ENCODE measurements at regions not wholly inside any gene's neighbourhood (a gene's known extent, or its start where the extent isn't known, plus 50 kb on each side); places are given as distances from the start of the nearest gene placed in this dataset.
A peak's percentile ranks its signal among the peaks of the same experiment; 100 is the strongest.

GRCh38 chr5:58087905-58088304, 372.0 kb downstream of the PLK2 start:
- Histone ChIP-seq H3K36me3 (no peaks in the 10 kb centered on the region), H3K27me3 (no peaks in the 10 kb centered on the region), H3K27ac (no peak overlapping the region), H3K9me3 (no peaks in the 10 kb centered on the region), H3K4me1 (peaks cover 0 to 12% (median 0%) of the 10 kb centered on the region in 9 donors), H3K4me3 (no peak overlapping the region)
- TF ChIP-seq, protein P1, sequence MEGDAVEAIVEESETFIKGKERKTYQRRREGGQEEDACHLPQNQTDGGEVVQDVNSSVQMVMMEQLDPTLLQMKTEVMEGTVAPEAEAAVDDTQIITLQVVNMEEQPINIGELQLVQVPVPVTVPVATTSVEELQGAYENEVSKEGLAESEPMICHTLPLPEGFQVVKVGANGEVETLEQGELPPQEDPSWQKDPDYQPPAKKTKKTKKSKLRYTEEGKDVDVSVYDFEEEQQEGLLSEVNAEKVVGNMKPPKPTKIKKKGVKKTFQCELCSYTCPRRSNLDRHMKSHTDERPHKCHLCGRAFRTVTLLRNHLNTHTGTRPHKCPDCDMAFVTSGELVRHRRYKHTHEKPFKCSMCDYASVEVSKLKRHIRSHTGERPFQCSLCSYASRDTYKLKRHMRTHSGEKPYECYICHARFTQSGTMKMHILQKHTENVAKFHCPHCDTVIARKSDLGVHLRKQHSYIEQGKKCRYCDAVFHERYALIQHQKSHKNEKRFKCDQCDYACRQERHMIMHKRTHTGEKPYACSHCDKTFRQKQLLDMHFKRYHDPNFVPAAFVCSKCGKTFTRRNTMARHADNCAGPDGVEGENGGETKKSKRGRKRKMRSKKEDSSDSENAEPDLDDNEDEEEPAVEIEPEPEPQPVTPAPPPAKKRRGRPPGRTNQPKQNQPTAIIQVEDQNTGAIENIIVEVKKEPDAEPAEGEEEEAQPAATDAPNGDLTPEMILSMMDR (IDR thresholded peaks at IDR 0.05), result no peak
- intact Hi-C loops (cut with DNase I), result no loop called here
- DNase-seq, result no peak
- 85 to 89% methylated on average over 2 of the region's 2 CpGs for WGBS, 2 donors
- no peak for ATAC-seq

DNA sequence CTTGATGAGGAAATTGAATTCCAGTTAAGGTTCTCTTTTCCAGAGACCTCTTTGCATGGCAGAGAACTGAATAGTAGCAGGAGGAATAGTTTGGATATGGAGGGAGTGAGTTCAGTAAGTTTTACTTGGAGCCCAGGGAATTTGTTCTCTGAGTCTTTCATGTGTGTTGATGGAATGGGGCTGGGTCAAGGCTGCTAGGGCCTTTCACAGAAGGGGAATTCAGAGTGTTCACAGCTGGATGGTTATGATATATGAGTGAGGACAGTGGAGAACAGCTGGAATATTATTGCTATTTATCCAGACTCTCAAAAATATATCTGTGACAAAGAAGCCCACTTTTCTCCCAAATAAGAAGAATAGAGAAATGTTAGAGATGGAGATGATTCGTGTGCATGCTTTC, 372.8 kb downstream of the PLK2 start:
- DNase-seq, result no peak

DNA sequence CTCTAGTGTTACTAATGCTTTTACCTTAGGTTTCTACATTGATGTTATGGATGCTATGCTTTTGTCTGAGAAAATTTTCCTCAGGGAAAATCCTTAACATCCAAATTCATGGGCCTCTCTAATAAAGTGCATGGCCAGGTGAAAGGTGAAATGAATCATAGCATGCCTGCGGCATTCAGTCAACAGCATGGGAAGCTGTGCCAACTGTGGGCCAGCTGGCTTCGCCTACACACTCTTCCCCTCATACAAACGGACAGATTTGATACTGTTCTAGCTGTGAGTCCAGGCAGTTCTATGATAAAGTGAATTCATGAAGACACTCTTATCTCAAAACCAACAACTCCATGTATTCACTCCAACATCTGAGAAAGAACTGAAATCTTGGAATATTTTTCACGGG, 374.1 kb downstream of the PLK2 start:
- no peak overlapping the region for H3K4me3 ChIP-seq
- H3K4me1 ChIP-seq, result peaks cover 0 to 30% (median 0%) of the 10 kb centered on the region in 9 donors
- H3K36me3 ChIP-seq, result no peaks in the 10 kb centered on the region
- H3K9me3 ChIP-seq, result no peaks in the 10 kb centered on the region
- no peaks in the 10 kb centered on the region for H3K27me3 ChIP-seq
- H3K27ac ChIP-seq, result no peak overlapping the region
- intact Hi-C loops (cut with DNase I), result no loop called here
- 79 to 82% methylated on average over 4 of the region's 4 CpGs for WGBS, 2 donors
- no peak for DNase-seq
- TF ChIP-seq, protein P1 (IDR thresholded peaks at IDR 0.05), result no peak
- ATAC-seq, result no peak

More for the DNA sequence above, 372.8 kb downstream of the PLK2 start:
- H3K4me3 ChIP-seq, result no peak overlapping the region
- H3K36me3 ChIP-seq, result no peaks in the 10 kb centered on the region
- 74 to 78% methylated on average over 1 of the region's 1 CpG for WGBS, 2 donors
- H3K27me3 ChIP-seq, result no peaks in the 10 kb centered on the region
- peaks cover 0 to 17% (median 0%) of the 10 kb centered on the region in 9 donors for H3K4me1 ChIP-seq
- no peak for ATAC-seq
- TF ChIP-seq, protein P1 (IDR thresholded peaks at IDR 0.05), result no peak
- no peak overlapping the region for H3K27ac ChIP-seq
- no peaks in the 10 kb centered on the region for H3K9me3 ChIP-seq
- intact Hi-C loops (cut with DNase I), result no loop called here

GRCh38 chr5:58081435-58081834, 378.5 kb downstream of the PLK2 start:
- DNase-seq (no peak), ATAC-seq (no peak)
- peaks cover 0 to 57% (median 20%) of the 10 kb centered on the region in 9 donors for H3K4me1 ChIP-seq
- TF ChIP-seq, protein P1 (IDR thresholded peaks at IDR 0.05), result no peak
- H3K4me3 ChIP-seq, result no peak overlapping the region
- H3K9me3 ChIP-seq, result no peaks in the 10 kb centered on the region
- no peaks in the 10 kb centered on the region for H3K36me3 ChIP-seq
- intact Hi-C loops (cut with DNase I), result no loop called here
- peak overlapping the region in 1 of 10 donors; percentile 16 for H3K27ac ChIP-seq
- 64 to 66% methylated on average over 3 of the region's 3 CpGs for WGBS, 2 donors
- no peaks in the 10 kb centered on the region for H3K27me3 ChIP-seq
